Transverse colon (tissue), 4 donors: ENCODE measurements at regions not wholly inside any gene's neighbourhood (a gene's known extent, or its start where the extent isn't known, plus 50 kb on each side); places are given as distances from the start of the nearest gene placed in this dataset.

Source experiments
- DNase-seq: peaks from one replicate; pipeline ENCODE4 v3.0.0-alpha.2; 2019
- H3K27ac ChIP-seq, 4 donors: fragments of 200-600 bp; sonication (generic); 2 replicates each; pipeline ENCODE4 v1.5.1; 2016 to 2018; ENCODE audit warnings: inconsistent platforms in 4 of 4
- H3K27me3 ChIP-seq: fragments of 200-600 bp; sonication (generic); 2 replicates; pipeline ENCODE4 v1.5.1; 2017; ENCODE audit warnings: inconsistent platforms
- H3K36me3 ChIP-seq, 4 donors: fragments of 200-600 bp; sonication (generic); 2 replicates each; pipeline ENCODE4 v1.5.1; 2017 to 2019; ENCODE audit warnings: inconsistent platforms in 4 of 4
- H3K4me1 ChIP-seq, 4 donors: fragments of 200-600 bp; sonication (generic); 2 replicates each; pipeline ENCODE4 v1.5.1; 2017 to 2020; ENCODE audit warnings: inconsistent platforms in 4 of 4
- H3K4me3 ChIP-seq, 4 donors: fragments of 200-600 bp; sonication (generic); 1 replicate in 1 of 4; 2 replicates in 3 of 4; pipeline versions ENCODE4 v1.5.1 to v1.6.1; 2017 to 2019; ENCODE audit warnings: inconsistent platforms in 4 of 4
- H3K9me3 ChIP-seq, 2 donors: fragments of 200-600 bp; sonication (generic); 2 replicates each; pipeline ENCODE4 v1.5.1; 2017 to 2019; ENCODE audit warnings: inconsistent platforms in 2 of 2
- CTCF ChIP-seq, 5 experiments: fragments of 200-600 bp in 3 of 5; fragments of 450-650 bp in 2 of 5; sonication (generic) in 3 of 5; IDR thresholded peaks; 1 replicate in 2 of 5; 2 replicates in 3 of 5; pipeline ENCODE4 v1.5.1; 2016 to 2017; ENCODE audit warnings: antibody characterized with exemption in 5 of 5, inconsistent platforms in 3 of 5, mild to moderate bottlenecking in 2 of 5, moderate library complexity in 1 of 5
- EP300 ChIP-seq: sonication (generic); formaldehyde crosslinking; IDR thresholded peaks from one replicate; pipeline ENCODE4 v1.6.1; 2017; ENCODE audit warnings: antibody characterized with exemption, low read depth
- POLR2A ChIP-seq: fragments of 450-650 bp; IDR thresholded peaks from one replicate; pipeline ENCODE4 v1.6.1; 2016; ENCODE audit warnings: antibody characterized with exemption, mild to moderate bottlenecking, moderate library complexity
- POLR2AphosphoS5 ChIP-seq, 3 donors: sonication (generic); formaldehyde crosslinking; IDR thresholded peaks; one replicate each; pipeline ENCODE4 v1.6.1; 2016; ENCODE audit warnings: antibody characterized with exemption in 3 of 3
- WGBS, 2 donors: methylation state at CpG; one replicate each; pipeline ENCODE4 v1.1.5; 2018; ENCODE audit warnings: low coverage in 1 of 2; 5-methylcytosine and 5-hydroxymethylcytosine counted together
- in situ Hi-C, 4 donors: fragments of 200-750 bp; cut with MboI; loops; one replicate each; pipeline versions ENCODE4 v1.15.0 to v1.15.1; 2017; ENCODE audit warnings: low sequenced_read_pairs in 3 of 4, low pct_ligation_motif_present in 1 of 4, low pct_unique_long_range_greater_than_20kb in 1 of 4
- intact Hi-C: fragments of 100-400 bp; cut with DNase I; formaldehyde crosslinking; loops from one replicate; pipeline ENCODE4 v1.15.1; 2023; ENCODE audit warnings: low total_unique reads

- no peak for DNase-seq
- WGBS, 2 donors: 89 to 94% methylated on average over 3 of the region's 3 CpGs
- no peaks in the 10 kb centered on the region for H3K36me3 ChIP-seq
- intact Hi-C loops (no loop called here), in situ Hi-C loops (no loop called here)
- no peaks in the 10 kb centered on the region for H3K4me1 ChIP-seq
- no peak overlapping the region for H3K4me3 ChIP-seq
- peaks cover 5 to 30% of the 10 kb centered on the region in 2 donors for H3K9me3 ChIP-seq
- no peak overlapping the region for H3K27ac ChIP-seq
- no peak for TF ChIP-seq POLR2A
- no peak for TF ChIP-seq POLR2AphosphoS5 (IDR thresholded peaks at IDR 0.05)
- TF ChIP-seq CTCF (IDR thresholded peaks at IDR 0.05): no peak
- TF ChIP-seq EP300: no peak
- peaks cover 37% of the 10 kb centered on the region for H3K27me3 ChIP-seq
Observed at GRCh38 chr1:20423169-20423795, 62.7 kb downstream of the CAMK2N1 start.

GRCh38 chr1:20421441-20421840 lies 64.6 kb downstream of the CAMK2N1 start:
- WGBS, 2 donors: 62 to 63% methylated on average over 2 of the region's 2 CpGs
- Histone ChIP-seq H3K9me3 (peaks cover 5 to 30% of the 10 kb centered on the region in 2 donors), H3K36me3 (no peaks in the 10 kb centered on the region), H3K27me3 (peaks cover 43% of the 10 kb centered on the region), H3K27ac (no peak overlapping the region), H3K4me3 (no peak overlapping the region), H3K4me1 (no peaks in the 10 kb centered on the region)
- no peak for DNase-seq
- intact Hi-C loops (no loop called here), in situ Hi-C loops (no loop called here)
- TF ChIP-seq EP300: no peak
- no peak for TF ChIP-seq POLR2A
- TF ChIP-seq POLR2AphosphoS5 (IDR thresholded peaks at IDR 0.05): no peak
- no peak for TF ChIP-seq CTCF (IDR thresholded peaks at IDR 0.05)

GRCh38 chr1:20417581-20417980 lies 68.4 kb downstream of the CAMK2N1 start:
- intact Hi-C loops: no loop called here
- in situ Hi-C loops: no loop called here
- no peak for TF ChIP-seq POLR2AphosphoS5 (IDR thresholded peaks at IDR 0.05)
- TF ChIP-seq POLR2A: no peak
- TF ChIP-seq CTCF (IDR thresholded peaks at IDR 0.05): no peak
- no peak for TF ChIP-seq EP300
- 80% methylated on average over 8 of the region's 8 CpGs; no CpG with 5 or more reads in 1 of the 2 donors for WGBS, 2 donors
- Histone ChIP-seq H3K36me3 (no peaks in the 10 kb centered on the region), H3K27me3 (peaks cover 41% of the 10 kb centered on the region), H3K4me1 (no peaks in the 10 kb centered on the region), H3K4me3 (no peak overlapping the region), H3K9me3 (peaks cover 1 to 9% of the 10 kb centered on the region in 2 donors), H3K27ac (no peak overlapping the region)
- DNase-seq: no peak

- in situ Hi-C loops: no loop called here
- DNase-seq: no peak
Observed at GRCh38 chr1:20416706-20417105, 69.3 kb downstream of the CAMK2N1 start.

More at GRCh38 chr1:20416706-20417105, 69.3 kb downstream of the CAMK2N1 start:
- peaks cover 34% of the 10 kb centered on the region for H3K27me3 ChIP-seq
- no peaks in the 10 kb centered on the region for H3K36me3 ChIP-seq
- no peaks in the 10 kb centered on the region for H3K4me1 ChIP-seq
- no peak overlapping the region for H3K27ac ChIP-seq
- H3K9me3 ChIP-seq: peaks cover 0 to under 1% of the 10 kb centered on the region in 2 donors
- intact Hi-C loops: no loop called here
- H3K4me3 ChIP-seq: no peak overlapping the region
- 96% methylated on average over 3 of the region's 3 CpGs; no CpG with 5 or more reads in 1 of the 2 donors for WGBS, 2 donors
- TF ChIP-seq POLR2AphosphoS5 (IDR thresholded peaks at IDR 0.05) (no peak), POLR2A (no peak), EP300 (no peak), CTCF (IDR thresholded peaks at IDR 0.05) (no peak)
